ENCODE measurements at regions not wholly inside any gene's neighbourhood (a gene's known extent, or its start where the extent isn't known, plus 50 kb on each side); places are given as distances from the start of the nearest gene placed in this dataset.
A peak's percentile ranks its signal among the peaks of the same experiment; 100 is the strongest.
"Not testable (repeated sequence)": the region's sequence is repeated elsewhere in the genome, so short reads cannot be mapped to it uniquely, and the experiment has no call there.

- no peak overlapping the region for H3K27ac Mint-ChIP-seq
- H3K27me3 Mint-ChIP-seq = no peaks in the 10 kb centered on the region
- peak overlapping the region; percentile 17 for H3K4me3 Mint-ChIP-seq
- ATAC-seq (replicated peaks) = no peak
- H3K36me3 Mint-ChIP-seq (ENCODE audit: low read depth) = no peaks in the 10 kb centered on the region
- peaks cover 9% of the 10 kb centered on the region for H3K9me3 Mint-ChIP-seq
- no peaks in the 10 kb centered on the region for H3K4me1 Mint-ChIP-seq
Measured at GRCh38 chr5:27473307-27474046, 435.1 kb upstream of the CDH9 start.

GRCh38 chr5:27472871-27473270 lies 434.5 kb upstream of the CDH9 start:
- H3K4me1 Mint-ChIP-seq = no peaks in the 10 kb centered on the region
- no peak for ATAC-seq (replicated peaks)
- H3K9me3 Mint-ChIP-seq = peaks cover 11% of the 10 kb centered on the region
- H3K27me3 Mint-ChIP-seq = no peaks in the 10 kb centered on the region
- H3K27ac Mint-ChIP-seq = no peak overlapping the region
- H3K36me3 Mint-ChIP-seq (ENCODE audit: low read depth) = no peaks in the 10 kb centered on the region
- H3K4me3 Mint-ChIP-seq = no peak overlapping the region

GRCh38 chr5:27472000-27472763 lies 433.8 kb upstream of the CDH9 start:
- Mint-ChIP-seq H3K4me1 (no peaks in the 10 kb centered on the region), H3K27me3 (no peaks in the 10 kb centered on the region), H3K4me3 (no peak overlapping the region), H3K9me3 (peaks cover 7% of the 10 kb centered on the region), H3K27ac (no peak overlapping the region), H3K36me3 (ENCODE audit: low read depth) (no peaks in the 10 kb centered on the region)
- ATAC-seq (replicated peaks) = peak; percentile 57

- no peak for ATAC-seq (replicated peaks)
- no peak overlapping the region for H3K4me3 Mint-ChIP-seq
- no peaks in the 10 kb centered on the region for H3K36me3 Mint-ChIP-seq (ENCODE audit: low read depth)
- no peaks in the 10 kb centered on the region for H3K27me3 Mint-ChIP-seq
- peaks cover 8% of the 10 kb centered on the region for H3K9me3 Mint-ChIP-seq
- no peaks in the 10 kb centered on the region for H3K4me1 Mint-ChIP-seq
- no peak overlapping the region for H3K27ac Mint-ChIP-seq
Measured at GRCh38 chr5:27466959-27467358, 428.6 kb upstream of the CDH9 start.

GRCh38 chr5:27465140-27465539 lies 426.8 kb upstream of the CDH9 start:
- Mint-ChIP-seq H3K4me3 (no peak overlapping the region), H3K9me3 (peaks cover 10% of the 10 kb centered on the region), H3K4me1 (no peaks in the 10 kb centered on the region), H3K36me3 (ENCODE audit: low read depth) (no peaks in the 10 kb centered on the region), H3K27ac (no peak overlapping the region), H3K27me3 (no peaks in the 10 kb centered on the region)
- no peak for ATAC-seq (replicated peaks)

GRCh38 chr5:27463446-27464149 lies 425.2 kb upstream of the CDH9 start:
- no peaks in the 10 kb centered on the region for H3K4me1 Mint-ChIP-seq

GRCh38 chr5:27462936-27463335 lies 424.6 kb upstream of the CDH9 start:
- H3K9me3 Mint-ChIP-seq = peaks cover 11% of the 10 kb centered on the region
- H3K36me3 Mint-ChIP-seq (ENCODE audit: low read depth) = no peaks in the 10 kb centered on the region
- no peak overlapping the region for H3K27ac Mint-ChIP-seq
- no peaks in the 10 kb centered on the region for H3K27me3 Mint-ChIP-seq
- no peak for ATAC-seq (replicated peaks)
- H3K4me3 Mint-ChIP-seq = no peak overlapping the region
- no peaks in the 10 kb centered on the region for H3K4me1 Mint-ChIP-seq

More at GRCh38 chr5:27463446-27464149, 425.2 kb upstream of the CDH9 start:
- no peak overlapping the region for H3K27ac Mint-ChIP-seq
- no peaks in the 10 kb centered on the region for H3K36me3 Mint-ChIP-seq (ENCODE audit: low read depth)
- H3K4me3 Mint-ChIP-seq = no peak overlapping the region
- no peak for ATAC-seq (replicated peaks)
- peaks cover 13% of the 10 kb centered on the region for H3K9me3 Mint-ChIP-seq
- no peaks in the 10 kb centered on the region for H3K27me3 Mint-ChIP-seq

GRCh38 chr5:27458287-27458686 lies 419.9 kb upstream of the CDH9 start:
- no peaks in the 10 kb centered on the region for H3K4me1 Mint-ChIP-seq
- H3K9me3 Mint-ChIP-seq = peaks cover 7% of the 10 kb centered on the region
- no peak for ATAC-seq (replicated peaks)
- H3K27ac Mint-ChIP-seq = no peak overlapping the region
- no peak overlapping the region for H3K4me3 Mint-ChIP-seq
- H3K27me3 Mint-ChIP-seq = no peaks in the 10 kb centered on the region
- H3K36me3 Mint-ChIP-seq (ENCODE audit: low read depth) = no peaks in the 10 kb centered on the region

GRCh38 chr5:27451377-27451776 lies 413.0 kb upstream of the CDH9 start:
- no peaks in the 10 kb centered on the region for H3K4me1 Mint-ChIP-seq
- peaks cover 13% of the 10 kb centered on the region for H3K9me3 Mint-ChIP-seq
- no peak for ATAC-seq (replicated peaks)
- no peaks in the 10 kb centered on the region for H3K36me3 Mint-ChIP-seq (ENCODE audit: low read depth)
- H3K4me3 Mint-ChIP-seq = no peak overlapping the region
- H3K27ac Mint-ChIP-seq = no peak overlapping the region
- no peaks in the 10 kb centered on the region for H3K27me3 Mint-ChIP-seq

- peaks cover 14% of the 10 kb centered on the region for H3K9me3 Mint-ChIP-seq
- H3K27ac Mint-ChIP-seq = no peak overlapping the region
- no peak overlapping the region for H3K4me3 Mint-ChIP-seq
- H3K4me1 Mint-ChIP-seq = no peaks in the 10 kb centered on the region
- H3K36me3 Mint-ChIP-seq (ENCODE audit: low read depth) = no peaks in the 10 kb centered on the region
- H3K27me3 Mint-ChIP-seq = no peaks in the 10 kb centered on the region
- ATAC-seq (replicated peaks) = no peak
Measured at GRCh38 chr5:27450607-27451006, 412.2 kb upstream of the CDH9 start.

GRCh38 chr5:27439383-27439782 lies 401.0 kb upstream of the CDH9 start:
- H3K4me1 Mint-ChIP-seq; H3K9me3 Mint-ChIP-seq; ATAC-seq (replicated peaks); H3K27me3 Mint-ChIP-seq; H3K27ac Mint-ChIP-seq; H3K36me3 Mint-ChIP-seq (ENCODE audit: low read depth); H3K4me3 Mint-ChIP-seq: not testable (repeated sequence)

GRCh38 chr5:27437594-27438200 lies 399.3 kb upstream of the CDH9 start:
- no peak overlapping the region for H3K27ac Mint-ChIP-seq
- H3K27me3 Mint-ChIP-seq = no peaks in the 10 kb centered on the region
- no peak for ATAC-seq (replicated peaks)
- no peaks in the 10 kb centered on the region for H3K4me1 Mint-ChIP-seq
- H3K9me3 Mint-ChIP-seq = peaks cover 7% of the 10 kb centered on the region
- H3K36me3 Mint-ChIP-seq (ENCODE audit: low read depth) = no peaks in the 10 kb centered on the region
- H3K4me3 Mint-ChIP-seq = no peak overlapping the region

- H3K27me3 Mint-ChIP-seq = no peaks in the 10 kb centered on the region
- no peaks in the 10 kb centered on the region for H3K36me3 Mint-ChIP-seq (ENCODE audit: low read depth)
- H3K9me3 Mint-ChIP-seq = peaks cover 13% of the 10 kb centered on the region
- H3K27ac Mint-ChIP-seq = no peak overlapping the region
- no peaks in the 10 kb centered on the region for H3K4me1 Mint-ChIP-seq
- no peak for ATAC-seq (replicated peaks)
- no peak overlapping the region for H3K4me3 Mint-ChIP-seq
Measured at GRCh38 chr5:27434335-27434734, 395.9 kb upstream of the CDH9 start.

- no peaks in the 10 kb centered on the region for H3K27me3 Mint-ChIP-seq
- H3K9me3 Mint-ChIP-seq = peaks cover 13% of the 10 kb centered on the region
- no peak overlapping the region for H3K4me3 Mint-ChIP-seq
- ATAC-seq (replicated peaks) = no peak
- H3K27ac Mint-ChIP-seq = no peak overlapping the region
- no peaks in the 10 kb centered on the region for H3K36me3 Mint-ChIP-seq (ENCODE audit: low read depth)
- no peaks in the 10 kb centered on the region for H3K4me1 Mint-ChIP-seq
Measured at GRCh38 chr5:27414099-27414498, 375.7 kb upstream of the CDH9 start.
